Activated T-helper 1 cell treated with anti-CD3 and anti-CD28 coated beads, Interleukin-12 subunit alpha, Interleukin-12 subunit beta, Interleukin-2, Interleukin-4 antibody, amounts not matched to agents 30 ng/mL and 10 ng/mL and 1 ng/mL, durations not matched to agents 14 hours and 24 hours and 36 hours (primary cell): ENCODE measurements at regions not wholly inside any gene's neighbourhood (a gene's known extent, or its start where the extent isn't known, plus 50 kb on each side); places are given as distances from the start of the nearest gene placed in this dataset.

ENCODE experiments used
- DNase-seq: peaks from one replicate; pipeline ENCODE4 v3.0.0; 2021; ENCODE audit warnings: low spot score
- H3K27ac Mint-ChIP-seq: one replicate; pipeline ENCODE4 v1.8.0; 2021; ENCODE audit warnings: mild to moderate bottlenecking, mixed read lengths
- H3K27me3 Mint-ChIP-seq: one replicate; pipeline ENCODE4 v1.8.0; 2022; ENCODE audit warnings: mild to moderate bottlenecking, moderate library complexity, mixed read lengths; ENCODE audit not compliant: insufficient read depth
- H3K36me3 Mint-ChIP-seq: one replicate; pipeline ENCODE4 v1.8.0; 2021; ENCODE audit warnings: low read depth, mixed read lengths
- H3K4me1 Mint-ChIP-seq: one replicate; pipeline ENCODE4 v1.8.0; 2021; ENCODE audit warnings: low read depth, mixed read lengths
- H3K4me3 Mint-ChIP-seq: one replicate; pipeline ENCODE4 v1.8.0; 2021; ENCODE audit warnings: mild to moderate bottlenecking, moderate library complexity, mixed read lengths
- H3K9me3 Mint-ChIP-seq: one replicate; pipeline ENCODE4 v1.8.0; 2021; ENCODE audit warnings: mixed read lengths
- intact Hi-C: fragments of 100-400 bp; cut with micrococcal nuclease; formaldehyde crosslinking; loops from one replicate; pipeline ENCODE4 v1.15.1; 2024

DNA sequence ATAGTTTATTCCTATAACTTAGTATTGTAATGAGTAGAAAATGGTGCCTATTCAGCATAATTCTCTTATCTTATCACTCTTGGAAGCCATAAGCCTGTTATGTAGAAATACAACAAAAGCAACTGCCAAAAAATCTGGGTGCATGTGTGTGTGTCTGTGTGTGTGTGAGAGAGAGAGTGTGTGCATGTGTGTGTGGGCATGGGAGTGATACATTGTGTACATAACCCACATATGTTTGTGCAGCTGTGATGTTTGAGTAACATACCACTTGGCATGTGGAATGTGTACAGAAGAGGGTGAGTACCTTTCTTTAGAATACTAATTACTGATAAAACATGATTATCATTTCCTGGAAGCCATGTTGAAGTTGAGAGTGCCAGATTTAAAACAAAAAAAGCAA, 642.3 kb upstream of the SYT4 start:
- H3K27me3 Mint-ChIP-seq: no peaks in the 10 kb centered on the region
- peaks cover 8% of the 10 kb centered on the region for H3K9me3 Mint-ChIP-seq
- intact Hi-C loops: no loop called here
- no peak overlapping the region for H3K4me3 Mint-ChIP-seq
- DNase-seq: no peak
- no peaks in the 10 kb centered on the region for H3K36me3 Mint-ChIP-seq
- no peak overlapping the region for H3K27ac Mint-ChIP-seq
- no peaks in the 10 kb centered on the region for H3K4me1 Mint-ChIP-seq

DNA sequence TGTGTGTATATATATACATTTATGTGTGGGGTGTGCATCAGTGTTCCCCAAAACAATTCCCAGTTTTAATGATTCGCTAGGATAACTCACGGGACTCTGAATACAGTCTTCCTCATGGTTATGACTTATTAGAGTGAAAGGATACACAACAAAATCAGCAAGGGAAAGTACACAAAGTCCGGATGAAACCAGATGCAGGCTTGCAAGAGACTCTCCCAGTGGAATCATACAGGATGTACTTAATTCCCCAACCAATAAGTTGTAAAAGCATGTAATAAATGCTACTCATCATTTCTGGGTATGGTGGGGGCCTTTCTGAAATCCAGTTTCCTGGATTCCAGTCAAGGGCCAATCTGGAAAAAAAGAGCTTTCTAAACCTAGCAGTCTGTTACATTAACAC, 654.1 kb upstream of the SYT4 start:
- DNase-seq: no peak
- H3K4me1 Mint-ChIP-seq: no peaks in the 10 kb centered on the region
- H3K27ac Mint-ChIP-seq: no peak overlapping the region
- intact Hi-C loops: no loop called here
- no peak overlapping the region for H3K4me3 Mint-ChIP-seq
- no peaks in the 10 kb centered on the region for H3K9me3 Mint-ChIP-seq
- H3K27me3 Mint-ChIP-seq: no peaks in the 10 kb centered on the region
- no peaks in the 10 kb centered on the region for H3K36me3 Mint-ChIP-seq

DNA sequence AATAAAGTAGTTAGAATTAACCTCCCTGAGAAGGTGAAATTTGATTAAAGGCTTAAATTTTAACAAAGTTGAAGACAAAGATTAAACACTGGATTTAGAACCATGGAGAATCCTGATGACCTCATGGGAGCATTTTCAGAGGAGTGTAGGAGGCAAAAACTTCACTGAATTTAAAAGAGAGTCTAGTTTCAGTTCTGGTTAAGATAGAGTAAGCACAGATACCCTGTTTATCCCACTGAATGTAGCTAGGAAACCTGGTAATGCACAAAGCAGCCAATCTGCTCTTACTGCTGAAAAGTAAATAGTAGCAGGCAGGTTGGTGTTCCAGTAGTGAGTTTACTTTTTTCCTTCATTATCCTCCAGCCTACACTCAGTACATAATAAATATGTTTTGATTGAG, 654.9 kb upstream of the SYT4 start:
- intact Hi-C loops: no loop called here
- H3K27ac Mint-ChIP-seq: no peak overlapping the region
- no peak for DNase-seq
- no peak overlapping the region for H3K4me3 Mint-ChIP-seq
- no peaks in the 10 kb centered on the region for H3K27me3 Mint-ChIP-seq
- no peaks in the 10 kb centered on the region for H3K36me3 Mint-ChIP-seq
- no peaks in the 10 kb centered on the region for H3K4me1 Mint-ChIP-seq
- no peaks in the 10 kb centered on the region for H3K9me3 Mint-ChIP-seq

DNA sequence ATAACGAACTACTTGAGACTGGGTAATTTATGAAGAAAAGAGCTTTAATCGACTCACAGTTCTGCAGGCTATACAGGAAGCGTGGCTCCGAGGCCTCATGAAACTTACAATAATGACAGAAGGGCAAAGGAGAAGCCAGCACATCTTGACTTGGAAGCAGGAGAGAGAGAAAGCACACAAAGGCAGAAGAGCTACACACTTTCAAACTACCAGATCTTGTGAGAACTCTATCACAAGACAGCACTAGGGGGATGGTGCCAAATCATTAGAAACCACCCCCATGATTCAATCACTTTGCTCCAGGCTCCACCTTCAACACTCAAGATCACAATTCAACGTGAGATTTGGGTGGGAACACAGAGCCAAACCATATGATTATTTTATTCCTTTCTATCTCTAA, 655.9 kb upstream of the SYT4 start:
- H3K4me1 Mint-ChIP-seq: no peaks in the 10 kb centered on the region
- H3K27me3 Mint-ChIP-seq: no peaks in the 10 kb centered on the region
- no peak overlapping the region for H3K4me3 Mint-ChIP-seq
- no peaks in the 10 kb centered on the region for H3K9me3 Mint-ChIP-seq
- no peaks in the 10 kb centered on the region for H3K36me3 Mint-ChIP-seq
- no peak for DNase-seq
- intact Hi-C loops: no loop called here
- H3K27ac Mint-ChIP-seq: no peak overlapping the region

DNA sequence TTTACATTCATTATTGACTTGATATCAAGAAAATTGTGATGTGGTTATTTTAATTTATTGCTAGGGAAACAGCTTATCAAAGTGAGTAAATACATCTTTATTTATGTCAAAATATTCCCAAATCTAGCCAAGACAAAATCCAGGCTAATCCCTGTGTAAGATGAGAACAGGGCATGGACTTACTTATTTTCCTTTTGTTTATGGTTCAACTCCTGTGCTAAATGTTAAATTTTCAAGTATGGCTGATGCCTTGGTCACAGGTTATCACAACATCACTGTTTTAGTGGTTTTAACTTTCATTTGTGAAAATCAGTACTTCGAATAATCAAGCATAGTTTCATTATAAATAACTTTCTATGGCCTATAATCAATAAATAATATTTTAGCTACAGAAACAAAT, 657.0 kb upstream of the SYT4 start:
- H3K4me1 Mint-ChIP-seq: no peaks in the 10 kb centered on the region
- intact Hi-C loops: no loop called here
- no peak overlapping the region for H3K4me3 Mint-ChIP-seq
- H3K27ac Mint-ChIP-seq: no peak overlapping the region
- H3K36me3 Mint-ChIP-seq: no peaks in the 10 kb centered on the region
- H3K27me3 Mint-ChIP-seq: no peaks in the 10 kb centered on the region
- no peak for DNase-seq
- H3K9me3 Mint-ChIP-seq: peaks cover under 1% of the 10 kb centered on the region

DNA sequence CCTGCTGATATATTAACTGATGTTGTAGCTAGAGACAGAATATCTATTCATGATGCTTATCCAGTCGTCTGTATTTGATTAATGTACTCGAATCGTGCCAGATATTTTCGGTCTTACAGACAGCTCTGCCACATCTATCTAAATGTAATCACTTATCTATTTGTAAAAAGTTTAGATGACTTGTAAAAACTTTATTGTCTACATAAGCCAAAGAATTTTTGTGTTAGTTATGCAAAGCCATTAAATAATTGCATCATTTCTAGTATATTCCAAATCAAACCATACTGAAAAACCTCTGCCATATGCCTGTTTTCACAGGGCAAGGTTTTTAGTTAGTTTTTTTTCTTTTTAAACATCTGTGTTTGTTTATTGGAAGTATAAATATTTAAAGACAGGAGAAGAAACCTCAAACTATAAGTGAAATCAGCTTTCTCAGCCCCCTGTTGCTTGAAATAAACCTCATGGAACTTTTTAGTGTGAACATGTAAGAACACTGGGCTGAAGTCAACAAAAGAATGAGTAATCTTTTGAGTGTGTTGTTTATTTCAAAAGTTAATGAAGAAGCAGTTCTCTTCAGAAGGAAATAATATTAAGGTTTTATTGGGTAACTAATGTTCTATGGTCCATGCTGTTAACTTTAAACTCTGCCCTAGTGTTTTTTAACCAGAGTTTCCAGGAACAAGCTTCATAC, 657.6 kb upstream of the SYT4 start:
- H3K36me3 Mint-ChIP-seq: no peaks in the 10 kb centered on the region
- intact Hi-C loops: no loop called here

DNA sequence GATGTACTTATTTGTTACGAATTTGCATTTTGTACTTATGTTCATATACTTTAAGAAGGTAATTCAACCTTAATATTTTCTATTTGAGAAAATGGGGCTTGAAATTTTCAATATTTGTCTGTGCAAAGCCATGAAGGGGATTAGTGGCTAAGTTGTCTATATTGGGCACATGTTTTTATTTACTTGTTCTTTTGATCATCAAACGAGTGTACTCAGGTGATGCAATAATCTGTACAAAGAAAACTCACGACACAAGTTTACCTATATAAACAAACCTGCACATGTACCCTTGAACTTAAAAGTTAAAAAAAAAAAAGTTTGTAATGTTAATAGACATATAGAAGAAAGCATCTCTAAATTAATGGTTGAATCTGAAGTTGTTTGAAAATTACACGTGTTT, 658.9 kb upstream of the SYT4 start:
- intact Hi-C loops: no loop called here

More for the DNA sequence above, 657.6 kb upstream of the SYT4 start:
- DNase-seq: no peak
- H3K4me1 Mint-ChIP-seq: no peaks in the 10 kb centered on the region
- H3K27me3 Mint-ChIP-seq: no peaks in the 10 kb centered on the region
- no peak overlapping the region for H3K4me3 Mint-ChIP-seq
- no peak overlapping the region for H3K27ac Mint-ChIP-seq
- peaks cover 3% of the 10 kb centered on the region for H3K9me3 Mint-ChIP-seq

DNA sequence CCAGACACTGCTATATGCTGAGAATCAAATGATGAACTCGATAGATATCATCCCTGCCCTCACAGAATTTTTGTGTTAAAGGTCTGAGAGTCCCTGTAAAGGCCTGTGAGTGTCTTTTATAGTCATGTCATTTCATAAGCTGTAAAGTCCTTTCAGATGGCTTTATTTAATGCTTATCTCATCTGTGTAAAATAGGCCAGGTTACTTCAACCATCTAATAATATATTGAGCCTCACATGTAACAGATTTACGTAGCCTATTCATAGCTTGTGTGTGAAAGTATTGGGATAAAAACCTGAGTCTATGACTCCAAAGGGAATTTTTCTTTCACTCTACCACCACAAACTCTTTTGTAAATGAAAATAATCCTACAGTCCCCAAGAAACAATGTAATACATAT, 672.0 kb upstream of the SYT4 start:
- Mint-ChIP-seq H3K4me1 (no peaks in the 10 kb centered on the region), H3K27ac (no peak overlapping the region), H3K4me3 (no peak overlapping the region), H3K36me3 (no peaks in the 10 kb centered on the region), H3K27me3 (no peaks in the 10 kb centered on the region), H3K9me3 (peaks cover 7% of the 10 kb centered on the region)
- intact Hi-C loops: no loop called here
- no peak for DNase-seq

More for the DNA sequence above, 658.9 kb upstream of the SYT4 start:
- Mint-ChIP-seq H3K27ac (no peak overlapping the region), H3K4me3 (no peak overlapping the region), H3K9me3 (peaks cover 3% of the 10 kb centered on the region), H3K27me3 (no peaks in the 10 kb centered on the region), H3K4me1 (no peaks in the 10 kb centered on the region), H3K36me3 (no peaks in the 10 kb centered on the region)
- DNase-seq: no peak

DNA sequence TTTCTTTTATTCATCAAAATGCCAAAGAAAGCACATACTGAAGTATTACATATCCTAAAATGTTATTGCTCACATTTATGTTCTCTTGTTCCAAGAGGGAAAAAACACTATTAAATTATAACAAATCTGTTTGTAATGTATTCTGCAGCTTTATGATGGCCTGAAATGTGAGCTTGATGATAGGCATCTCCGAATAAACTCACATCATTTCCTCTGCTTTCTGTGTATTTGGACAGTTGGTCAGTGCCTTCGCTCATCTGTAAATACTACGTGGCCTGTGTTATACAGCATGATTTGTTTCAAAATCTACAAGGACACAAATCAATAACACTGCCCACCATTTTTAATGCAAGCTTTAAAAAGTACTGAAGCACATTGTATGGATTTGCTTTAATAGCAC, 672.8 kb upstream of the SYT4 start:
- no peaks in the 10 kb centered on the region for H3K27me3 Mint-ChIP-seq
- H3K4me3 Mint-ChIP-seq: no peak overlapping the region
- intact Hi-C loops: no loop called here
- no peak for DNase-seq
- H3K4me1 Mint-ChIP-seq: no peaks in the 10 kb centered on the region
- no peaks in the 10 kb centered on the region for H3K36me3 Mint-ChIP-seq
- H3K9me3 Mint-ChIP-seq: peaks cover 7% of the 10 kb centered on the region
- H3K27ac Mint-ChIP-seq: no peak overlapping the region

DNA sequence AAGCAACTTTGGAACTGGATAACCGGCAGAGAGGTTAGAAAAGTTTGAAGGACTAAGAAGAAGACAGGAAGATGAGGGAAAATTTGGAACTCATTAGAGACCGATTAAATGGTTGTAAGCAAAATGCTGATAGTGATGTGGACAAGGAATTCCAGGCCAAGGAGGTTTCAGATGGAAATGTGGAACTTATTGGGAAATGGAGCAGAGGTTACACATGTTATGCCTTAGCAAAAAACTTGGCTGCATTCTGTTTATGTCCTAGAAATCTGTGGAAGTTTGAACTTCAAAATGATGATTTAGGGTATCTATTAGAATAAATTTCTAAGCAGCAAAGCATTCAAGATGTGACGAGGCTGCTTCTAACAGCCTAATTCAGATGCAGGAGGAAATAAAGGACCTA, 675.1 kb upstream of the SYT4 start:
- peaks cover 7% of the 10 kb centered on the region for H3K9me3 Mint-ChIP-seq
- intact Hi-C loops: no loop called here
- no peaks in the 10 kb centered on the region for H3K27me3 Mint-ChIP-seq
- DNase-seq: no peak
- H3K4me1 Mint-ChIP-seq: no peaks in the 10 kb centered on the region
- no peak overlapping the region for H3K4me3 Mint-ChIP-seq
- no peak overlapping the region for H3K27ac Mint-ChIP-seq
- no peaks in the 10 kb centered on the region for H3K36me3 Mint-ChIP-seq

DNA sequence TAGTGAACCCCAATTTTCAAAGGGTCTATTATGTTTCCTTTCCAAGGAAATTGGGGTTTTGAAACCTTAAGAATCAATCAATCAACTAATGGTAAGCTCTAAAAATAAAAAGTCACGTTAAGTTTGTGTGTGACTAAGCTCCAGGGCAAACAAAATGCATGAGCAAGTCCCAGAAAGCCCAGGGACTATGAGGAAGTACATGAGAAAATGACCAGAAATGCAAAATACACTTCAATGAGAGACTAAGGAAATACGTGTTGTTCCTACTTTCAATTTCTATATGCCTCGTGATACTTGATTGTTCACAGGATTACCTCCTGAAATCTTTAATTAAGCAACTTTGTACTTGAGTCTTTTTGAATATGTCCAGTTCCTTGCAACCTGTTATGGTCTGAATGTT, 684.4 kb upstream of the SYT4 start:
- DNase-seq: no peak
- Mint-ChIP-seq H3K36me3 (no peaks in the 10 kb centered on the region), H3K27me3 (no peaks in the 10 kb centered on the region), H3K4me1 (no peaks in the 10 kb centered on the region), H3K27ac (no peak overlapping the region), H3K4me3 (no peak overlapping the region), H3K9me3 (peaks cover 5% of the 10 kb centered on the region)
- intact Hi-C loops: no loop called here

DNA sequence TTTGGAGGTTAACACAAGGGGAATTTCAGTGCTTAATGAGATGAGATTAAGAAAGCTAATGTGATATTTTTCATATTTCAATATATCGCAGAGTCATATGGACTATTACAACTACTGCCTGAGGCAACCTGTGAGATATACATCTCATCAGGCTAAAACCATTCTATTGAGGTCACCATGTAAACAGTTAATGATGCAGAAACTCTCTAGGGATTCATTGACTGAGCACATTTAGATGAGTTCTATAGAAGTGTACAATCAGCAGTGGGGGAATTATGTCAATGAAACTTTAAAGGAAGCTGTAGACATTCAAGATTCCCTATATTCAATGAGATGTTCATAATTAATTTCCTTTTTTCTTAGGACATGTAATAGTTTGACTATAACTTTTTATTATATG, 687.4 kb upstream of the SYT4 start:
- Mint-ChIP-seq H3K27ac (no peak overlapping the region), H3K36me3 (no peaks in the 10 kb centered on the region), H3K9me3 (peaks cover 5% of the 10 kb centered on the region), H3K4me3 (no peak overlapping the region), H3K4me1 (no peaks in the 10 kb centered on the region), H3K27me3 (no peaks in the 10 kb centered on the region)
- intact Hi-C loops: no loop called here
- no peak for DNase-seq

DNA sequence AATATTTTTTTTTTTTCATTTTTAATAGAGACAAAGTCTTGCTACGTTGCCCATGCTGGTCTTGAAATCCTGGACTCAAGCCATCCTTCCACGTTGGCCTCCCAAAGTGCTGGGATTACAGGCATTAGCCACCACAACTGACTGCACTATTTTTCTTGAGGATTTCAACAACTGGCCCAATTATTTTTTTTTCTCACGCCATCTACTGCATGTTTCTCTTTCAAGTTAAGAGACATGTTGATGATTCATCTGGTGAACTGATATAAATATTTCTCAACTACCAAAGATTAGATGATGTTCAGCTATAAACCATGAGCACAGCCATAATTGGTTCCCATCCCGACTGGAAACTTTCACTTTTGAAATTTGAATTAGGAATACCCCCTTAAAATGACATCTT, 688.4 kb upstream of the SYT4 start:
- no peaks in the 10 kb centered on the region for H3K36me3 Mint-ChIP-seq
- no peak overlapping the region for H3K27ac Mint-ChIP-seq
- no peak overlapping the region for H3K4me3 Mint-ChIP-seq
- intact Hi-C loops: no loop called here
- no peaks in the 10 kb centered on the region for H3K9me3 Mint-ChIP-seq
- DNase-seq: no peak
- no peaks in the 10 kb centered on the region for H3K4me1 Mint-ChIP-seq
- H3K27me3 Mint-ChIP-seq: no peaks in the 10 kb centered on the region

DNA sequence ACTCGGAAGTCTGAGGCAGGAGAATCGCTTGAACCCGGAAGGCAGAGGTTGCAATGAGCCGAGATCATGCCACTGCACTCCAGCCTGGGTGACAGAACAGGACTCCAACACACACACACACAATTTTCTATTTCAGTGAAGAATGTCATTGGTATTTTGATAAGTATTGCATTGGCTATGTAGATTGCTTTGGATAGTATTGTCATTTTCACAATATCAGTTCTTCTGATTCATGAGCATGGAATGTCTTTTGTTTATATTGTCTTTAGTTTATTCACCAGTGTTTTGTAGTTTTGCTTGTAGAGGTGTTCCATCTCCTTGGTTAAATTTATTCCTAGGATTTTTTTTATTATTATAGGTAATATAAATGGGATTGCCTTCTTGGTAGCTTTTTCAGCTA, 693.4 kb upstream of the SYT4 start:
- no peak overlapping the region for H3K27ac Mint-ChIP-seq
- H3K4me1 Mint-ChIP-seq: no peaks in the 10 kb centered on the region
- H3K27me3 Mint-ChIP-seq: no peaks in the 10 kb centered on the region
- no peaks in the 10 kb centered on the region for H3K9me3 Mint-ChIP-seq
- no peaks in the 10 kb centered on the region for H3K36me3 Mint-ChIP-seq
- DNase-seq: no peak
- H3K4me3 Mint-ChIP-seq: no peak overlapping the region
- intact Hi-C loops: no loop called here
